HUES6 (cell line): ENCODE measurements at regions not wholly inside any gene's neighbourhood (a gene's known extent, or its start where the extent isn't known, plus 50 kb on each side); places are given as distances from the start of the nearest gene placed in this dataset.
"Not testable (repeated sequence)": the region's sequence is repeated elsewhere in the genome, so short reads cannot be mapped to it uniquely, and the experiment has no call there.

Source experiments
- H3K27ac ChIP-seq: 2 replicates; pipeline ENCODE4 v1.7.0; 2013; ENCODE audit warnings: low read depth, mild to moderate bottlenecking, low read length, inconsistent platforms
- H3K27me3 ChIP-seq: 2 replicates; pipeline ENCODE4 v1.6.1; 2013; ENCODE audit warnings: low read length; ENCODE audit not compliant: control insufficient read depth, insufficient read depth
- H3K36me3 ChIP-seq: 2 replicates; pipeline ENCODE4 v1.6.1; 2013; ENCODE audit warnings: low read length; ENCODE audit not compliant: control insufficient read depth, insufficient read depth
- H3K4me1 ChIP-seq: 2 replicates; pipeline ENCODE4 v1.6.1; 2013; ENCODE audit warnings: low read length; ENCODE audit not compliant: control insufficient read depth, insufficient read depth
- H3K4me3 ChIP-seq: 2 replicates; pipeline ENCODE4 v1.5.1; 2013; ENCODE audit warnings: low read depth, low read length
- H3K9ac ChIP-seq: one replicate; pipeline ENCODE4 v1.6.1; 2013; ENCODE audit warnings: mild to moderate bottlenecking, low read length
- H3K9me3 ChIP-seq: 2 replicates; pipeline ENCODE4 v1.6.1; 2013; ENCODE audit warnings: low read depth, low read length; ENCODE audit not compliant: control insufficient read depth, insufficient read depth

GRCh38 chrX:87924619-87925018 is 407.0 kb downstream of the KLHL4 start:
- Histone ChIP-seq H3K36me3 (no peaks in the 10 kb centered on the region), H3K4me3 (no peak overlapping the region), H3K27me3 (no peaks in the 10 kb centered on the region; the same call in 1 of the 2 replicates), H3K4me1 (peaks cover 6% of the 10 kb centered on the region; the same call in 1 of the 2 replicates), H3K27ac (no peak overlapping the region), H3K9ac (no peak overlapping the region), H3K9me3 (no peaks in the 10 kb centered on the region)

DNA sequence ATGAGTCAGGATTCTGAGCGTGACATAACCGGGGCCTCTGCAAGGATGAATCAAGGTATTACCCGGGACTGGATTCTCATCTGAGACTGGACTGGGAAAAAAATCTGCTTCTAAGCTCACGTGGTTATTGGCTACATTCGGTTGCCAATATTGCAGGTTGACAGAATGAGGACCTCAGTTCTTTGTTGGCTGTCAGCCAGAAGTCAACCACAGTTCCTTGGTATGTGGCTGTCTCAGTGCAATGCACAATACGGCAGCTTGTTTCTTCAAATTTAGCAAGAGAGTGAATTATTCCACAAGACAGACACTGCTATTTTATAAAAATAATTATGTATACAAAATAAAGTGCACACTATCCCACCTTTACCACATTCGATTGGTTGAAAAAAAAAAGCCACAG is 424.2 kb downstream of the KLHL4 start:
- Histone ChIP-seq H3K27ac (no peak overlapping the region), H3K36me3 (no peaks in the 10 kb centered on the region), H3K9me3 (0 out of 2 replicates have a peak, but pooled peaks cover 9% of the 10 kb centered on the region), H3K9ac (no peak overlapping the region), H3K4me3 (no peak overlapping the region), H3K27me3 (no peaks in the 10 kb centered on the region; the same call in 1 of the 2 replicates), H3K4me1 (no peaks in the 10 kb centered on the region)

GRCh38 chrX:87961471-87961870 is 443.9 kb downstream of the KLHL4 start:
- H3K4me3 ChIP-seq = no peak overlapping the region
- peaks cover 4% of the 10 kb centered on the region; the same call in 1 of the 2 replicates for H3K4me1 ChIP-seq
- no peaks in the 10 kb centered on the region for H3K9me3 ChIP-seq
- H3K9ac ChIP-seq = no peak overlapping the region
- H3K27ac ChIP-seq = no peak overlapping the region
- no peaks in the 10 kb centered on the region; the same call in 1 of the 2 replicates for H3K27me3 ChIP-seq
- H3K36me3 ChIP-seq = no peaks in the 10 kb centered on the region

DNA sequence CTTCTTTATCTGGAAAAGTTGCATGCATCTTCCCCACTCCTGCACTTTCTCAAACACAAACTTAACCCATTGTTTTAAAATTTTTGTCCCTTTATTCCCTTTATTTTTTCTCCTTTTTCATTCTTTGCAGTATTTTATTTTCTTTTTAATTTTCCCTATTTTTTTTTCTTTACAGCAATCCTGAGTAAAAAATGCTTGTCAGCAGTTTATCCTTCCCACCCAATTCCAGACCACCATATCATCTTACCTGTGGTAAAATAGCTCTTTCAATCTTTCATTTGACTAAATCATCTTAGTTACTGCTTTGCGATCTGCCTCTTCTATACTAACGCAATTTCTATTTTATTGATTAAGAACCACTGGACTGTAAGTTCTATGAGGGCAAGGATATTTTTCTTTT is 450.5 kb downstream of the KLHL4 start:
- H3K36me3 ChIP-seq = no peaks in the 10 kb centered on the region
- H3K27ac ChIP-seq = no peak overlapping the region
- no peaks in the 10 kb centered on the region; the same call in 1 of the 2 replicates for H3K27me3 ChIP-seq
- no peak overlapping the region for H3K4me3 ChIP-seq
- H3K9me3 ChIP-seq = no peaks in the 10 kb centered on the region
- H3K4me1 ChIP-seq = no peaks in the 10 kb centered on the region; the same call in 1 of the 2 replicates
- no peak overlapping the region for H3K9ac ChIP-seq

DNA sequence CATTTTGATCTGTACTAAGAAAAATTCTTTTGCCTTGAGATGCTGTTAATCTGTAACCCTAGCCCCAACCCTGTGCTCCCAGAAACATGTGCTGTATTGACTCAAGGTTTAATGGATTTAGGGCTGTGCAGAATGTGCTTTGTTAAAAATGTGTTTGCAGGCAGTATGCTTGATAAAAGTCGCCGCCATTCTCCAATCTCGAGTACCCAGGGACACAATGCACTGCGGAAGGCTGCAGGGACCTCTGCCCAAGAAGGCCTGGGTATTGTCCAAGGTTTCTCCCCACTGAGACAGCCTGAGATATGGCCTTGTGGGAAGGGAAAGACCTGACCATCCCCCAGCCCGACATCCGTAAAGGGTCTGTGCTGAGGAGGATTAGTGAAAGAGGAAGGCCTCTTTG is 454.5 kb downstream of the KLHL4 start:
- H3K4me1 ChIP-seq, H3K4me3 ChIP-seq, H3K9ac ChIP-seq, H3K27ac ChIP-seq, H3K36me3 ChIP-seq, H3K27me3 ChIP-seq: not testable (repeated sequence)
- H3K9me3 ChIP-seq = peaks cover 11% of the 10 kb centered on the region

GRCh38 chrX:87975365-87975764 is 457.8 kb downstream of the KLHL4 start:
- Histone ChIP-seq H3K27ac (no peak overlapping the region), H3K9ac (no peak overlapping the region), H3K4me1 (no peaks in the 10 kb centered on the region; the same call in 1 of the 2 replicates), H3K9me3 (peaks cover 11% of the 10 kb centered on the region), H3K27me3 (no peaks in the 10 kb centered on the region; the same call in 1 of the 2 replicates), H3K36me3 (no peaks in the 10 kb centered on the region), H3K4me3 (no peak overlapping the region)

- H3K36me3 ChIP-seq, H3K4me3 ChIP-seq, H3K9ac ChIP-seq, H3K27me3 ChIP-seq, H3K27ac ChIP-seq, H3K4me1 ChIP-seq, H3K9me3 ChIP-seq: not testable (repeated sequence)
Observed at GRCh38 chrX:88007873-88008272, 490.3 kb downstream of the KLHL4 start.

DNA sequence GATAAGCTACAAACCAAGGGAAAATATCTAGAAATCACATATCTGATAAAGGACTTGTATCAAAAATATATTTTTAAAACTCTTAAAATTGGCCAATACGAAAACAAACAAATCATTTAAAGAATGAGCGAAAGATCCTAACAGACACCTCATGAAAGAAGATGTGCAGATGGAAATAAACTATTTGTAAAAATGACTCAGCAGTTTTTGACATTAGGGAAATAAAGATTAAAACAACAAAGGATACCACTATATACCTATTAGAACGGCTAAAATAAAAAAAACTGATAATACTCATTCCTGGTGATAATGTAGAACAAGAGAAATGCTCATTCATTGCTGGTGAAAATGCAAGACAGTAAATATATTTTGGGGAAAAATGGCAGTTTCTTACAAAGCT is 506.4 kb downstream of the KLHL4 start:
- Histone ChIP-seq H3K4me3 (no peak overlapping the region), H3K27me3 (no peaks in the 10 kb centered on the region), H3K9me3 (no peaks in the 10 kb centered on the region), H3K9ac (no peak overlapping the region), H3K36me3 (no peaks in the 10 kb centered on the region), H3K4me1 (no peaks in the 10 kb centered on the region), H3K27ac (no peak overlapping the region)

DNA sequence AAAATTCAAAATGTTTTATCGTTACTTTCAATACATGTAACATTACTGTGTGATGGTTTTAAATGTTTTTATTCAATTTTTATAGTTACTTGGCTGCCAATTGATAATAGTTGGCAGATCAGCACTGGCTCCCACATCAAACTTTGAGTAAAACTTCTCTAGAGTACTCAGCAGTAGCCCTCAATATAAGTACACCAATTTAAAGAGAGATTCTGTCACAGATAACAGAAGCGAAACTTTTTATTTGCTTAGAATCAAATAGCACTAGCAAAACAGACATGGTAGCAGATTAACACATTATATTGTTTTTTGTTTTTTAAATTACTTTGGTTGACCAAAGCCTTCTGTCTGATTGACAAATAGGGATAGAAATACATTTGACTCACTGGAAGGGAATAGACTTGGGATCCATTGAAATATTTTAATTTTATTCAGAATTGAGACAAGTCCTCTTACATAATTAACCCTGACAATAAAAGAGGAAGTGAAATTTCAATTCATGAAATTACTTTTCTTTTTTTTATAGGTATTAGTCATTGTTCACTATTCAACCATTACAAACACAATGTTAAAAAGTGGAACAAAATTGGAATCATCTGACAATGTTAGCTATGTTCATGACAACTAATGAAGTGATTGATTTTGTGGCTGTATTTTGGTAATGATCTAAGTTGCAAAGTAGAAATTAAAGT is 554.9 kb downstream of the KLHL4 start:
- Histone ChIP-seq H3K27me3 (no peaks in the 10 kb centered on the region; the same call in 1 of the 2 replicates), H3K4me3 (no peak overlapping the region), H3K9ac (no peak overlapping the region), H3K27ac (no peak overlapping the region), H3K9me3 (no peaks in the 10 kb centered on the region), H3K36me3 (no peaks in the 10 kb centered on the region), H3K4me1 (no peaks in the 10 kb centered on the region)

DNA sequence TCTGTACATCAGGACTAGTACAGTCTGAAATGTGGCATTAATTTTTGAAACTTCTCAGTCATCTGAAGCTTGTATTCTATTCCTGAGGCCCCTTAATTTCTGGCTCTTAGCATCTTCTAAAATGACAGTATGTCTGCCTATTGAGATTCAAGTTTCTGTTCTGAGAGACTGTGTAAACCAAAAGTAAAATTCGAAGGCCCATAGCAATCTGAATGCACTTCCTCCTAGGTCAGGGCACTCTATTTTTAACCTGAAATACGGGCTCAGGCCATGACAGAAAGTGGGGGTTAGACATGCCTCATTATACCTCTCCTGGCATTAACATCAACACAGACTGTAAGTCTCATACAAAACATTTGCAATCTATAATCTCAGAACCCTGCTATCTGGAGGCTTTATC is 584.4 kb downstream of the KLHL4 start:
- Histone ChIP-seq H3K9me3 (no peaks in the 10 kb centered on the region), H3K4me3 (no peak overlapping the region), H3K36me3 (no peaks in the 10 kb centered on the region), H3K4me1 (no peaks in the 10 kb centered on the region), H3K27ac (no peak overlapping the region), H3K27me3 (no peaks in the 10 kb centered on the region; the same call in 1 of the 2 replicates), H3K9ac (no peak overlapping the region)

- Histone ChIP-seq H3K27me3 (no peaks in the 10 kb centered on the region), H3K4me3 (no peak overlapping the region), H3K4me1 (peaks cover 7% of the 10 kb centered on the region; the same call in 1 of the 2 replicates), H3K9me3 (no peaks in the 10 kb centered on the region), H3K36me3 (no peaks in the 10 kb centered on the region), H3K27ac (no peak overlapping the region), H3K9ac (no peak overlapping the region)
Observed at GRCh38 chrX:88135735-88136134, 611.3 kb upstream of the CPXCR1 start.
